ENCODE measurements at regions not wholly inside any gene's neighbourhood (a gene's known extent, or its start where the extent isn't known, plus 50 kb on each side); places are given as distances from the start of the nearest gene placed in this dataset.
A peak's percentile ranks its signal among the peaks of the same experiment; 100 is the strongest.

- Histone ChIP-seq H3K36me3 (ENCODE audit: control insufficient read depth, insufficient read depth, low read length) (no peaks in the 10 kb centered on the region), H3K4me3 (ENCODE audit: low read depth, low read length) (no peak overlapping the region), H3K9me3 (no peaks in the 10 kb centered on the region), H3K27me3 (replicated peaks; ENCODE audit: control insufficient read depth, insufficient read depth, low read length) (no peaks in the 10 kb centered on the region), H3K4me1 (0 out of 2 replicates have a peak, but pooled peaks cover 8% of the 10 kb centered on the region)
- no peak for TF ChIP-seq CTCF (IDR thresholded peaks at IDR 0.05; ENCODE audit: insufficient read depth in 1 of 2, low read depth in 1 of 2, low read length in 1 of 2, severe bottlenecking in 1 of 2, unreplicated experiment in 1 of 2)
- peaks cover 13% of the 10 kb centered on the region for H3K4me1 Mint-ChIP-seq (ENCODE audit: low read depth, unreplicated experiment)
- no TSS peak for BruUV-seq (replicated peaks)
- H3K27me3 Mint-ChIP-seq (ENCODE audit: insufficient read depth, unreplicated experiment), result peaks cover 5% of the 10 kb centered on the region
- no peak for DNase-seq
- ChIA-PET CTCF (no interaction called here), POLR2A (no interaction called here)
- H3K36me3 Mint-ChIP-seq (ENCODE audit: insufficient read depth, unreplicated experiment), result no peaks in the 10 kb centered on the region
- H3K9me3 Mint-ChIP-seq (ENCODE audit: unreplicated experiment), result peaks cover 15% of the 10 kb centered on the region
- H3K27ac Mint-ChIP-seq (ENCODE audit: unreplicated experiment), result no peak overlapping the region
- intact Hi-C loops (cut with micrococcal nuclease; ENCODE audit: unreplicated experiment), result no loop called here
- no peak overlapping the region for H3K4me3 Mint-ChIP-seq (ENCODE audit: unreplicated experiment)
These were observed 174.1 kb upstream of the IGSF21 start for GRCh38 chr1:17933501-17933900.

- 0 out of 2 replicates have a peak, but pooled peaks cover 8% of the 10 kb centered on the region for H3K4me1 ChIP-seq
- DNase-seq, result no peak
- no TSS peak for BruUV-seq (replicated peaks)
- Mint-ChIP-seq H3K4me3 (ENCODE audit: unreplicated experiment) (no peak overlapping the region), H3K27ac (ENCODE audit: unreplicated experiment) (no peak overlapping the region), H3K27me3 (ENCODE audit: insufficient read depth, unreplicated experiment) (peaks cover 5% of the 10 kb centered on the region), H3K9me3 (ENCODE audit: unreplicated experiment) (peaks cover 15% of the 10 kb centered on the region), H3K4me1 (ENCODE audit: low read depth, unreplicated experiment) (peaks cover 13% of the 10 kb centered on the region), H3K36me3 (ENCODE audit: insufficient read depth, unreplicated experiment) (no peaks in the 10 kb centered on the region)
- no peaks in the 10 kb centered on the region for H3K9me3 ChIP-seq
- ChIA-PET POLR2A (no interaction called here), CTCF (no interaction called here)
- no peaks in the 10 kb centered on the region for H3K36me3 ChIP-seq (ENCODE audit: control insufficient read depth, insufficient read depth, low read length)
- no peak for TF ChIP-seq CTCF (IDR thresholded peaks at IDR 0.05; ENCODE audit: insufficient read depth in 1 of 2, low read depth in 1 of 2, low read length in 1 of 2, severe bottlenecking in 1 of 2, unreplicated experiment in 1 of 2)
- H3K4me3 ChIP-seq (ENCODE audit: low read depth, low read length), result no peak overlapping the region
- no peaks in the 10 kb centered on the region for H3K27me3 ChIP-seq (replicated peaks; ENCODE audit: control insufficient read depth, insufficient read depth, low read length)
- intact Hi-C loops (cut with micrococcal nuclease; ENCODE audit: unreplicated experiment), result no loop called here
These were observed 173.6 kb upstream of the IGSF21 start for GRCh38 chr1:17933971-17934370.

- Mint-ChIP-seq H3K4me1 (ENCODE audit: low read depth, unreplicated experiment) (peaks cover 13% of the 10 kb centered on the region), H3K9me3 (ENCODE audit: unreplicated experiment) (peaks cover 15% of the 10 kb centered on the region), H3K27ac (ENCODE audit: unreplicated experiment) (no peak overlapping the region), H3K27me3 (ENCODE audit: insufficient read depth, unreplicated experiment) (peaks cover 5% of the 10 kb centered on the region), H3K36me3 (ENCODE audit: insufficient read depth, unreplicated experiment) (no peaks in the 10 kb centered on the region), H3K4me3 (ENCODE audit: unreplicated experiment) (no peak overlapping the region)
- intact Hi-C loops (cut with micrococcal nuclease; ENCODE audit: unreplicated experiment), result no loop called here
- POLR2A ChIA-PET, result no interaction called here
- CTCF ChIA-PET, result interaction anchor here (1.0 kb wide), 1 partner anchor 12 kb away, joined by 4 read pairs; no protein-coding TSS in a partner anchor
- no peaks in the 10 kb centered on the region for H3K9me3 ChIP-seq
- 0 out of 2 replicates have a peak, but pooled peaks cover 8% of the 10 kb centered on the region for H3K4me1 ChIP-seq
- TF ChIP-seq CTCF (IDR thresholded peaks at IDR 0.05; ENCODE audit: insufficient read depth in 1 of 2, low read depth in 1 of 2, low read length in 1 of 2, severe bottlenecking in 1 of 2, unreplicated experiment in 1 of 2), result no peak
- DNase-seq, result peak; percentile 22 to 46
- BruUV-seq (replicated peaks), result no TSS peak
- H3K4me3 ChIP-seq (ENCODE audit: low read depth, low read length), result no peak overlapping the region
- H3K36me3 ChIP-seq (ENCODE audit: control insufficient read depth, insufficient read depth, low read length), result no peaks in the 10 kb centered on the region
- H3K27me3 ChIP-seq (replicated peaks; ENCODE audit: control insufficient read depth, insufficient read depth, low read length), result no peaks in the 10 kb centered on the region
These were observed 172.4 kb upstream of the IGSF21 start for GRCh38 chr1:17935230-17935629.

All from Caco-2 (cell line).